Astrocyte (in vitro differentiated cells and primary cell): ENCODE measurements at regions not wholly inside any gene's neighbourhood (a gene's known extent, or its start where the extent isn't known, plus 50 kb on each side); places are given as distances from the start of the nearest gene placed in this dataset.
"Not testable (repeated sequence)": the region's sequence is repeated elsewhere in the genome, so short reads cannot be mapped to it uniquely, and the experiment has no call there.

ENCODE experiments used
- DNase-seq: peaks from one replicate; pipeline ENCODE4 v3.0.0-alpha.2; 2010; ENCODE audit warnings: low read depth
- FAIRE-seq: peaks from 2 replicates; lab custom pipeline; 2011; peaks lifted over from hg19 to GRCh38; lab: Jason Lieb, UNC
- H2AFZ ChIP-seq: 2 replicates; pipeline ENCODE4 v1.6.0; 2012; ENCODE audit warnings: low read depth, low read length, inconsistent platforms
- H3K27ac ChIP-seq: 2 replicates; pipeline ENCODE4 v1.5.1; 2011; ENCODE audit warnings: low read depth, low read length, inconsistent platforms
- H3K27me3 ChIP-seq: 2 replicates; pipeline ENCODE4 v1.6.0; 2011; ENCODE audit warnings: low read length, inconsistent platforms; ENCODE audit not compliant: insufficient read depth
- H3K36me3 ChIP-seq: 2 replicates; pipeline ENCODE4 v1.5.1; 2011; ENCODE audit warnings: low read length, inconsistent platforms; ENCODE audit not compliant: insufficient read depth
- H3K4me1 ChIP-seq: 2 replicates; pipeline ENCODE4 v1.5.1; 2011; ENCODE audit warnings: low read length, inconsistent platforms; ENCODE audit not compliant: insufficient read depth
- H3K4me2 ChIP-seq: 2 replicates; pipeline ENCODE4 v1.6.0; 2012; ENCODE audit warnings: low read length, inconsistent platforms
- H3K4me3 ChIP-seq: 2 replicates; pipeline ENCODE4 v1.5.1; 2011; ENCODE audit warnings: low read depth, mild to moderate bottlenecking, low read length, inconsistent platforms; ENCODE audit not compliant: insufficient read depth
- H3K79me2 ChIP-seq: 2 replicates; pipeline ENCODE4 v1.6.0; 2012; ENCODE audit warnings: mild to moderate bottlenecking, low read length, inconsistent platforms; ENCODE audit not compliant: insufficient read depth
- H3K9ac ChIP-seq: 2 replicates; pipeline ENCODE4 v1.6.0; 2012; ENCODE audit warnings: mild to moderate bottlenecking, low read length, inconsistent platforms
- H3K9me3 ChIP-seq: 2 replicates; pipeline ENCODE4 v1.5.1; 2012; ENCODE audit warnings: low read depth, mild to moderate bottlenecking, low read length, inconsistent platforms; ENCODE audit not compliant: insufficient read depth
- H4K20me1 ChIP-seq: 2 replicates; pipeline ENCODE4 v1.6.0; 2012; ENCODE audit warnings: low read length, inconsistent platforms; ENCODE audit not compliant: insufficient read depth
- H3K27ac Mint-ChIP-seq: one replicate; pipeline ENCODE4 v1.8.0; 2021; ENCODE audit warnings: mild to moderate bottlenecking, mixed read lengths; ENCODE audit not compliant: unreplicated experiment
- H3K27me3 Mint-ChIP-seq: one replicate; pipeline ENCODE4 v1.8.0; 2021; ENCODE audit warnings: low read depth, mixed read lengths; ENCODE audit not compliant: unreplicated experiment
- H3K36me3 Mint-ChIP-seq: one replicate; pipeline ENCODE4 v1.8.0; 2021; ENCODE audit warnings: low read depth, mixed read lengths; ENCODE audit not compliant: unreplicated experiment
- H3K4me1 Mint-ChIP-seq: one replicate; pipeline ENCODE4 v1.8.0; 2021; ENCODE audit warnings: low read depth, mixed read lengths; ENCODE audit not compliant: unreplicated experiment
- H3K4me3 Mint-ChIP-seq: one replicate; pipeline ENCODE4 v1.8.0; 2021; ENCODE audit warnings: mild to moderate bottlenecking, moderate library complexity, mixed read lengths; ENCODE audit not compliant: unreplicated experiment
- H3K9me3 Mint-ChIP-seq: one replicate; pipeline ENCODE4 v1.8.0; 2021; ENCODE audit warnings: mild to moderate bottlenecking, mixed read lengths; ENCODE audit not compliant: unreplicated experiment
- CTCF ChIP-seq: IDR thresholded peaks from 2 replicates; pipeline ENCODE4 v1.5.1; 2011; ENCODE audit warnings: low read depth, mild to moderate bottlenecking, inconsistent platforms, low read length, moderate library complexity; ENCODE audit not compliant: insufficient read depth
- EZH2 ChIP-seq: IDR thresholded peaks from 2 replicates; pipeline ENCODE4 v1.6.1; 2012; ENCODE audit warnings: mild to moderate bottlenecking, low read length, inconsistent platforms; ENCODE audit not compliant: insufficient read depth

GRCh38 chr1:214095896-214096295 is 108.1 kb downstream of the PROX1 start:
- not testable (repeated sequence) for H3K27ac ChIP-seq, DNase-seq, H3K4me1 Mint-ChIP-seq, H3K27me3 ChIP-seq, H2AFZ ChIP-seq, H3K36me3 Mint-ChIP-seq, H3K27me3 Mint-ChIP-seq, H3K27ac Mint-ChIP-seq, H3K36me3 ChIP-seq, H4K20me1 ChIP-seq, H3K4me3 ChIP-seq, H3K4me2 ChIP-seq, H3K4me1 ChIP-seq, H3K9me3 Mint-ChIP-seq, H3K79me2 ChIP-seq, H3K4me3 Mint-ChIP-seq, FAIRE-seq, H3K9ac ChIP-seq, H3K9me3 ChIP-seq

- FAIRE-seq (no peak), DNase-seq (no peak)
- Histone ChIP-seq H2AFZ (no peak overlapping the region), H3K4me3 (no peak overlapping the region), H3K27me3 (no peaks in the 10 kb centered on the region), H3K9ac (no peak overlapping the region), H3K79me2 (no peaks in the 10 kb centered on the region), H3K27ac (no peak overlapping the region), H3K9me3 (no peaks in the 10 kb centered on the region), H3K4me1 (peaks cover 2% of the 10 kb centered on the region), H4K20me1 (no peaks in the 10 kb centered on the region), H3K4me2 (no peak overlapping the region), H3K36me3 (no peaks in the 10 kb centered on the region)
- no peaks in the 10 kb centered on the region for H3K27me3 Mint-ChIP-seq
- H3K4me3 Mint-ChIP-seq, result no peak overlapping the region
- H3K36me3 Mint-ChIP-seq, result no peaks in the 10 kb centered on the region
- no peak overlapping the region for H3K27ac Mint-ChIP-seq
- TF ChIP-seq EZH2 (no peak), CTCF (no peak)
- peaks cover 5% of the 10 kb centered on the region for H3K4me1 Mint-ChIP-seq
- peaks cover 4% of the 10 kb centered on the region for H3K9me3 Mint-ChIP-seq
Measured at GRCh38 chr1:214101246-214101645, 113.5 kb downstream of the PROX1 start.

GRCh38 chr1:214101828-214102227 is 114.1 kb downstream of the PROX1 start:
- peaks cover 2% of the 10 kb centered on the region for H3K4me1 ChIP-seq
- H3K36me3 ChIP-seq, result no peaks in the 10 kb centered on the region
- no peaks in the 10 kb centered on the region for H3K79me2 ChIP-seq
- H3K4me2 ChIP-seq, result no peak overlapping the region
- peaks cover 4% of the 10 kb centered on the region for H3K9me3 Mint-ChIP-seq
- H3K9ac ChIP-seq, result no peak overlapping the region
- H3K4me3 Mint-ChIP-seq, result no peak overlapping the region
- no peak overlapping the region for H3K4me3 ChIP-seq
- H3K36me3 Mint-ChIP-seq, result no peaks in the 10 kb centered on the region
- H3K27me3 ChIP-seq, result no peaks in the 10 kb centered on the region
- no peaks in the 10 kb centered on the region for H3K9me3 ChIP-seq
- no peaks in the 10 kb centered on the region for H4K20me1 ChIP-seq
- no peak for TF ChIP-seq CTCF
- TF ChIP-seq EZH2, result no peak
- DNase-seq (no peak), FAIRE-seq (no peak)
- no peak overlapping the region for H2AFZ ChIP-seq
- no peaks in the 10 kb centered on the region for H3K27me3 Mint-ChIP-seq
- H3K27ac ChIP-seq, result no peak overlapping the region
- H3K4me1 Mint-ChIP-seq, result peaks cover 5% of the 10 kb centered on the region
- H3K27ac Mint-ChIP-seq, result no peak overlapping the region
